ENCODE measurements at regions not wholly inside any gene's neighbourhood (a gene's known extent, or its start where the extent isn't known, plus 50 kb on each side); places are given as distances from the start of the nearest gene placed in this dataset.

- no peaks in the 10 kb centered on the region for H3K79me2 ChIP-seq (ENCODE audit: control insufficient read depth, insufficient read depth, low read length)
- H3K9ac ChIP-seq (ENCODE audit: control insufficient read depth, extremely low read depth, insufficient read depth, low read length), result no peak overlapping the region
- no peak overlapping the region for H2AFZ ChIP-seq (ENCODE audit: control insufficient read depth, low read length)
- H3K4me2 ChIP-seq (ENCODE audit: control insufficient read depth, extremely low read depth, insufficient read depth, low read depth, low read length), result no peak overlapping the region
- H3K9me3 ChIP-seq (ENCODE audit: control insufficient read depth, low read depth, low read length), result no peaks in the 10 kb centered on the region
- no peaks in the 10 kb centered on the region for H3K4me1 ChIP-seq (ENCODE audit: control insufficient read depth, extremely low read depth, insufficient read depth, low read length)
- TF ChIP-seq CTCF (optimal IDR thresholded peaks at IDR 0.05 in 1 of 3, IDR thresholded peaks at IDR 0.05 in 1 of 3, conservative IDR thresholded peaks at IDR 0.05 in 1 of 3; ENCODE audit: extremely low read depth in 1 of 3, insufficient read depth in 2 of 3, low read length in 3 of 3), result no peak
- no peak for TF ChIP-seq EZH2 (IDR thresholded peaks at IDR 0.05; ENCODE audit: low read length)
- no peaks in the 10 kb centered on the region for H3K9me1 ChIP-seq (ENCODE audit: control insufficient read depth, extremely low read depth, insufficient read depth, low read length)
- DNase-seq (ENCODE audit: low read depth, low spot score) (no peak), FAIRE-seq (no peak)
- H3K27me3 ChIP-seq (ENCODE audit: control insufficient read depth, extremely low read depth, insufficient read depth, low read length), result no peaks in the 10 kb centered on the region
- dilution Hi-C loops (cut with MboI; ENCODE audit: extremely low pct_ligation_motif_present, low sequenced_read_pairs), result no loop called here
- H3K4me3 ChIP-seq (ENCODE audit: control insufficient read depth in 2 of 3, extremely low read depth in 1 of 3, insufficient read depth in 2 of 3, low read depth in 1 of 3, low read length in 3 of 3), result no peak overlapping the region
- no peaks in the 10 kb centered on the region for H3K36me3 ChIP-seq (ENCODE audit: control insufficient read depth in 2 of 2, extremely low read depth in 1 of 2, insufficient read depth in 2 of 2, low read length in 2 of 2)
- no peaks in the 10 kb centered on the region for H4K20me1 ChIP-seq (ENCODE audit: control insufficient read depth, extremely low read depth, insufficient read depth, low read length)
- no peak overlapping the region for H3K27ac ChIP-seq (ENCODE audit: control insufficient read depth, insufficient read depth, low read length)
These were observed 104.6 kb upstream of the KIF5B start for GRCh38 chr10:32160864-32161263.

- H3K4me3 ChIP-seq (ENCODE audit: control insufficient read depth in 2 of 3, extremely low read depth in 1 of 3, insufficient read depth in 2 of 3, low read depth in 1 of 3, low read length in 3 of 3), result no peak overlapping the region
- dilution Hi-C loops (cut with MboI; ENCODE audit: extremely low pct_ligation_motif_present, low sequenced_read_pairs), result no loop called here
- no peaks in the 10 kb centered on the region for H3K9me3 ChIP-seq (ENCODE audit: control insufficient read depth, low read depth, low read length)
- no peak overlapping the region for H2AFZ ChIP-seq (ENCODE audit: control insufficient read depth, low read length)
- no peak overlapping the region for H3K9ac ChIP-seq (ENCODE audit: control insufficient read depth, extremely low read depth, insufficient read depth, low read length)
- FAIRE-seq (no peak), DNase-seq (ENCODE audit: low read depth, low spot score) (no peak)
- no peak for TF ChIP-seq EZH2 (IDR thresholded peaks at IDR 0.05; ENCODE audit: low read length)
- TF ChIP-seq CTCF (optimal IDR thresholded peaks at IDR 0.05 in 1 of 3, IDR thresholded peaks at IDR 0.05 in 1 of 3, conservative IDR thresholded peaks at IDR 0.05 in 1 of 3; ENCODE audit: extremely low read depth in 1 of 3, insufficient read depth in 2 of 3, low read length in 3 of 3), result no peak
- H4K20me1 ChIP-seq (ENCODE audit: control insufficient read depth, extremely low read depth, insufficient read depth, low read length), result no peaks in the 10 kb centered on the region
- peaks cover 11% of the 10 kb centered on the region for H3K4me1 ChIP-seq (ENCODE audit: control insufficient read depth, extremely low read depth, insufficient read depth, low read length)
- H3K79me2 ChIP-seq (ENCODE audit: control insufficient read depth, insufficient read depth, low read length), result no peaks in the 10 kb centered on the region
- H3K36me3 ChIP-seq (ENCODE audit: control insufficient read depth in 2 of 2, extremely low read depth in 1 of 2, insufficient read depth in 2 of 2, low read length in 2 of 2), result no peaks in the 10 kb centered on the region
- H3K9me1 ChIP-seq (ENCODE audit: control insufficient read depth, extremely low read depth, insufficient read depth, low read length), result no peaks in the 10 kb centered on the region
- no peak overlapping the region for H3K4me2 ChIP-seq (ENCODE audit: control insufficient read depth, extremely low read depth, insufficient read depth, low read depth, low read length)
- no peak overlapping the region for H3K27ac ChIP-seq (ENCODE audit: control insufficient read depth, insufficient read depth, low read length)
- no peaks in the 10 kb centered on the region for H3K27me3 ChIP-seq (ENCODE audit: control insufficient read depth, extremely low read depth, insufficient read depth, low read length)
These were observed 103.0 kb upstream of the KIF5B start for GRCh38 chr10:32159264-32159663.
